ENCODE measurements at regions not wholly inside any gene's neighbourhood (a gene's known extent, or its start where the extent isn't known, plus 50 kb on each side); places are given as distances from the start of the nearest gene placed in this dataset.

GRCh38 chr9:73893230-73893629 is 603.9 kb upstream of the RORB start:
- TF ChIP-seq, protein P1, sequence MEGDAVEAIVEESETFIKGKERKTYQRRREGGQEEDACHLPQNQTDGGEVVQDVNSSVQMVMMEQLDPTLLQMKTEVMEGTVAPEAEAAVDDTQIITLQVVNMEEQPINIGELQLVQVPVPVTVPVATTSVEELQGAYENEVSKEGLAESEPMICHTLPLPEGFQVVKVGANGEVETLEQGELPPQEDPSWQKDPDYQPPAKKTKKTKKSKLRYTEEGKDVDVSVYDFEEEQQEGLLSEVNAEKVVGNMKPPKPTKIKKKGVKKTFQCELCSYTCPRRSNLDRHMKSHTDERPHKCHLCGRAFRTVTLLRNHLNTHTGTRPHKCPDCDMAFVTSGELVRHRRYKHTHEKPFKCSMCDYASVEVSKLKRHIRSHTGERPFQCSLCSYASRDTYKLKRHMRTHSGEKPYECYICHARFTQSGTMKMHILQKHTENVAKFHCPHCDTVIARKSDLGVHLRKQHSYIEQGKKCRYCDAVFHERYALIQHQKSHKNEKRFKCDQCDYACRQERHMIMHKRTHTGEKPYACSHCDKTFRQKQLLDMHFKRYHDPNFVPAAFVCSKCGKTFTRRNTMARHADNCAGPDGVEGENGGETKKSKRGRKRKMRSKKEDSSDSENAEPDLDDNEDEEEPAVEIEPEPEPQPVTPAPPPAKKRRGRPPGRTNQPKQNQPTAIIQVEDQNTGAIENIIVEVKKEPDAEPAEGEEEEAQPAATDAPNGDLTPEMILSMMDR (conservative IDR thresholded peaks at IDR 0.05; ENCODE audit: low read length) = no peak
- TF ChIP-seq EZH2phosphoT487 (IDR thresholded peaks at IDR 0.05; ENCODE audit: borderline replicate concordance) = no peak

Measured in Loucy (cell line).